Stimulated activated CD4-positive, alpha-beta T cell treated with anti-CD3 and anti-CD28 coated beads, Interleukin-2, amount 100 ng/mL, for 48 hours (primary cell): ENCODE measurements at regions not wholly inside any gene's neighbourhood (a gene's known extent, or its start where the extent isn't known, plus 50 kb on each side); places are given as distances from the start of the nearest gene placed in this dataset.
"Not testable (repeated sequence)": the region's sequence is repeated elsewhere in the genome, so short reads cannot be mapped to it uniquely, and the experiment has no call there.

ENCODE experiments used
- DNase-seq, 2 donors: peaks; one replicate each; pipeline ENCODE4 v3.0.0-alpha.2; 2020

DNA sequence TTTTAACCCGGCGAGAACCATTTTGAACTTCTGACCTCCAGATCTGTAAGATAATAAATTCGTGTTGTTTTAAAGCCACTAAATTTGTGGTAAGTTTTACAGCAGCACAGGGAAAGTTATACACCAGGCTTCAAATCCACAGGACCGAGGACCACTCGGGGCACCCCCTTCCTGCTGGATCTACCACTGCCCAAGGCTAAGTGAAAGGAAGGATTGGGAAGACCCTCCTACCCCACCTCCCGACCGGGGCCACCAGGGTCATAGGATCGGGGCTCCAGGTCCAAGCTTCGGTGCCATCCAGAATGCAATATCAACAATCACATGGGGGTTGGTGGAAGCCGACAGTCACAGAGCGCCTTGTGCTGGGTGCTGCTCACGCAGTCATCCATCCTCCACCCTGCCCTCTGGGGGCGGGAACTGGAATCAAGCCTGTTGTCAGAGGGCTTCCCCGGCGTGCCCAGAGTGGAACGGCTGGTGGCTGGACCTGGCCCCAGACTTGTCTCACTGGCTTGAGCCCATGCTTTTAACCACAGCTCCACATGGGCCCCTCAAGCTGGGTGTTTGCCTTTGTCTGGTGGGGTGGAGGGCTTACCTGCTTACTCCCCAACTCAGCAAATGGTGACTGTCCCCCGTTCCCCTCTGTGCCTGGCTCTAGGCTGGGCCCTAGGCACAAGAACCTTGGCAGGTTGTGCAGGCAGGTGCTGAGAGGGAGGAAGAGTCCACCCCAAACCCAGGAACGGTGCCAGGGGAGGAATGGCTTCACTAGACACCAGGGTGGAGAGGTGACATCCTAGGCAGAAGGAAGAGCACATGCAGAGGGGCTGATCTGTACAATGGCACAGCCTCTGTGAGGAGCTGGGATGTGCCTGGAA lies 180.3 kb upstream of the RTL1 start:
- DNase-seq: no peak

GRCh38 chr14:101084436-101084826 lies 180.9 kb upstream of the RTL1 start:
- DNase-seq: no peak

- no peak for DNase-seq
Measured at GRCh38 chr14:101086926-101087325, 183.4 kb upstream of the RTL1 start.

DNA sequence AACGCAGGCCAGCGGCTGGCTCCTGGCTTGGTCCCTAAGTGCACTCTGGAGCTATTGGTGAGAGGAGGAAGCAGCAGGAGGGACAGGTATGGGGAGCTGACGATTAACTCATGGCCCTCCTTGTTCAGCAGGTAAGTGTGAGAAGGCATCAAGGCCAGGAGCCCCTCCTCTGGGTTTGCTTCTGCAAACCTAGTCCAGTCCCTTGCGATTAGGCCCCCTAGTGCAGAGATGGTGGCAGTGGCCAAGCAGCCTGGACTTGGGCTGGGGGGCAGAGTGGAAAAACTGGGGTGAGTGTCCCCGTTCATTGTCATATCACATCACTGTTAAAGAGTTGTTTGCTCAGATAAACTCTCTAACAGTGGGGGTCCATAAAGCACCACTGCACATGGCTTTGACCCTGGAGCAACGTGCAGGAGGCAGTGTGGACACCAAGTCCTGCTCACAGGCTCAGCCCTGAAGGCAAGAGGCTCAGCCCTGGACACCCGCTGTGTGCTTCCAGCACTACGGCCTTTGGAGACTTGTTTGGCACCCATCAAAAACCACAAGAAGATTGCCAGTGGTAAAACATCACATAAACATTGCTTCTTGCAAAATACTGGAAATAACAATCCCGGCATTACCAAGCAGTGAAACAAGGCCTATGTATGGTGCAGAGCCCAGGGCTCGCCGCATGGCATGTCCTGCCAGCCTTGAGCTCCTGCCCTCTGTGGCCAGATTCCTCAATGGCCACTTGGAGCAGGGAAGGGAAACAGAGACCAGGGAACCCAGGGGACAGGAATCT lies 184.3 kb upstream of the RTL1 start:
- DNase-seq: no peak

DNA sequence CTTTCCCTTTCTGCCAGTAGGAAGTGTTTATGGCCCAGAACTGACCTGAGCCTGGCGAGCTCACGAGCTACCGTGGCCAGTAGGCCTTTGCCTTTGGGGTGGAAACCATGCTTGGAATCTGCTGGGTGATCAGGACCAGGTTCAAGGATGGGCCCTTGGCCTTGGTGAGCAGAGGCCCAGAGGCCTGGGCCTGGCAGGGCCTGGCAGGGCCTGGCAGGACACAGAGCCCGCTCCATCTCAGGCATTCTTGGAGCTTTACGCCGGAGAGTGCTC lies 184.8 kb upstream of the RTL1 start:
- DNase-seq: no peak

DNA sequence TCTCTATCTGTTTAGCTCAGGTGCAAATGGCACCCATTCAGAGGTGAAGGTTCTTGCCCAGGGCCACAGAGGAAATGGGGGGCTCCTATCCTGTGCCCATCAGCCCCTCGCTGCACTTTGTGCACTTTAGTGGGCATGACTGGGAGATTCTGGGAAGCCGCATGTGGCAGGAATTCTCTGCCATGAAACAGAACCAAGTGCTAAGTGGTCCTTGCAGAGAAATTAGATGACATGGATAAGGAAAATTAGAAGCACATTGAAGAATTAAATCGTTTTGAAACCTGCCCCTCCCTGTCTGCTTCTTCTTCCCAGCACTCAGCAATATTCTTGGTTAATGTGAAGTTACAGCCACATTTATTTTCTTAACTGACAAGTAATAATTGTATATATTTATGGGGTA lies 185.2 kb upstream of the RTL1 start:
- no peak for DNase-seq

DNA sequence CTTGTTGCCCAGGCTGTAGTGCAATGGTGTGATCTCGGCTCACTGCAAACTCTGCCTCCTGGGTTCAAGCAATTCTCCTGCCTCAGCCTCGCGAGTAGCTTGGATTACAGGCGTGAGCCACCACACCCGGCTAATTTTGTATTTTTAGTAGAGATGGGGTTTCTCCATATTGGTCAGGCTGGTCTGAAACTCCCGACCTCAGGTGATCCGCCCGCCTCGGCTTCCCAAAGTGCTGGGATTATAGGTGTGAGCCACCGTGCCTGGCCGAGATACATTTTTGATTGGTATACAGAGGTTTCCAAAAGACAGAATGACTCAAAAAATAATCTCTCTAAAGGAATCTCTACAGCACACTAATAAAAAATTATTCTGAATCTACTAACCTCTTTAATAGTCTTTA lies 187.0 kb upstream of the RTL1 start:
- DNase-seq: not testable (repeated sequence)

GRCh38 chr14:101090976-101091375 lies 187.5 kb upstream of the RTL1 start:
- DNase-seq: no peak

- DNase-seq: not testable (repeated sequence)
Measured at GRCh38 chr14:101094916-101095315, 191.4 kb upstream of the RTL1 start.

GRCh38 chr14:101096551-101096950 lies 193.0 kb upstream of the RTL1 start:
- DNase-seq: no peak

GRCh38 chr14:101097109-101097793 lies 193.7 kb upstream of the RTL1 start:
- DNase-seq: no peak

DNA sequence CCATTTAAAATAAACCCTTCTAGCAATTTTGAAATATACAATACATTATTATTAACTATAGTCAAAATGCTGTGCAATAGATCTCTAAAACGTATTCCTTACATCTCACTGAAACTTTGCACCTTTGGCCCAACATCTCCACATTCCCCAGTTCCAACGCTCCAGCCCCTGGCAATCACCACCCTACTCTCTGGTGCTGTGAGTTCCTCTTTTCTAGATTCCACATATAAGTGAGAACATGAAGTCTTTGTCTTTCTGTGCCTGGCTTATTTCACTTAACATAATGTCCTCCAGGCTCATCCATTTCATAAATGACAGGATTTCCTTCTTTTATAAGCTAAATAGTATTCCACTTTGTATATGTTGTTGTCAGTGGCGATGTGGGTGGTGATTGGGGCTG lies 194.7 kb upstream of the RTL1 start:
- no peak for DNase-seq

GRCh38 chr14:101098641-101099040 lies 195.1 kb upstream of the RTL1 start:
- DNase-seq: no peak

DNA sequence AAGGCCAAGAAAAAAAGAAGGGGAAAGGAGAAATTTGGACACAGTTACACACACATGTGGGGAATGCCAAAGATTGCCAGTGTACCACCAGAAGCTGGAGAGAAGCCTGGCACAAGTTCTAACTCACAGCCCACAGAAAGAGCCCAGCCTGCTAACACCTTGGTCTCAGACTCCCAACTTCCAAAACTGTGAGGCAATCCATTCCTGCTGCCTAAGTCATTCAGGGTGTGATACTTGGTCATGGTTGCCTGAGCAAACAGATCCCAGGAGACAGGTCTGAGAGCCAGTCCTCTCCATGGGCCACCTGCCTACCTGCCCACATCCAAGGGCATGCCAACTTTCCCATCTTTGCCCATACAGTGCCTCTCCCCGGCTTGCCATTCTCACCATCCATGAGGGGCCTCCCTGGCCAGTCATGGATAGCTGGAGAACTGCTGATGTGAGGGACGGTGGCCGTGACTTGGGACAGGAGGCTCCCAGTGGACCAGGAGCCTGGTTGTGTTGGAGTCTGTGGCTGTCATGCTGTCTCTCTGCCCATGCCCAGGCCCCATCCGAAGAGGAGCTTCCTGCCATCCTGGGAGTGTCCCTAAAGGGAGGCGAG lies 198.0 kb upstream of the RTL1 start:
- DNase-seq: no peak

DNA sequence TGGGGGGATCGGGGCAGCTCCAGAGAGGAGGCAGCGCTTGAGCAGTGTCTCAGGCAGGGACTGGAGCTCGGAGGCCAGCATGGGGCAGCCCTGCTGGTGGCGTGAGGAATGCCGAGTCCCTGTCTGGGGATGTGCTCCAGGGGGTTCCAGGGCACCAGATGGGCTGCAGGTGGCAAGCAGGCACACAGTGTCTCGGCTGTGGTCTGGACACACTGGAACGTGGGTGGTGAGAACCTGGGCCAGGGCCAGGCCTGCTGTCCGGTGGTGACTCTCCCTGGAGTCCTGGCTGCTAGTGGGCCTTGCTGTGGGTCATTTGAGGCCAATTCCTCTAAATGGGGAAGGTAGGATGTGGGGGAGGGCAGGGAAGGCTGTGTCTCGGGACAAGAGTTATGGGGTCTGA lies 199.4 kb upstream of the RTL1 start:
- no peak for DNase-seq

GRCh38 chr14:101103321-101103901 lies 199.9 kb upstream of the RTL1 start:
- no peak for DNase-seq

DNA sequence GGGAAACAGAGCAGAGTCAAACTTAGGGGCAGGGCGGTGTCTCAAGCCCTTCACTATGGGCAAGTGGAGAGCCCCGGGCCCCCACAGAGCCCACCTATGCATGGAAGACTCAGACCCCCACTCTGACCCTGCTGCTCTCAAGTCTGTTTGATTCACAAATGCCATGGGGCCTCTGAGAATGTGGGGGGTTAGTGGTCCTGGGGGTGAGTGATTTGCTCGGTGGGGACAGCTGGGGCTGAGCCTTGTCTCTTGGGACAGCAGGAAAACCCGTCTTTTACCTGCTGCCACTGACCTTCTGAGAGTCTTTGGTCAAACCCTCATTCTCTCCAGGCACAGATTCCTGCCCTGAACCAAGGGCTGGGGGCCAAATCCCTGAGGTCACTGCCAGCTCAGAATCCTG lies 201.0 kb upstream of the RTL1 start:
- no peak for DNase-seq

DNA sequence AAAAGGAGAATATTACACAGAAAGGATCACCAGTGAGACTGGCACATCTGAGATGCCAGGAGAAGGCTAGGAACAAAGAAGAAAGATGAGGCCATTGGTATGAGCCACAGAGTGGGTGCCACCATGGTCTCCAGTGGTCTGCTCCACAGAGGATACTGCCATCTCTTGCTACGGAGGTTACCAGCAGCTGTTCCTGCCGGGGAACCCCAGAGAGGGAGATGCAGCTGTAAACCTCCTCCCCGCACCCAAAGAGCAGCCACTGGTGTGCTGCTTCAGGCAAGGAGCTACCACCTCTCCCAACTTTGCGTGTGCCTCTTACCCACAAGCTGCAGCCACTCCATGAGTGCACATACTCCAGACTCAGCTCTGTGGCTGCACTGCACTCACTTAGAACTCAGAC lies 201.5 kb upstream of the RTL1 start:
- DNase-seq: no peak

DNA sequence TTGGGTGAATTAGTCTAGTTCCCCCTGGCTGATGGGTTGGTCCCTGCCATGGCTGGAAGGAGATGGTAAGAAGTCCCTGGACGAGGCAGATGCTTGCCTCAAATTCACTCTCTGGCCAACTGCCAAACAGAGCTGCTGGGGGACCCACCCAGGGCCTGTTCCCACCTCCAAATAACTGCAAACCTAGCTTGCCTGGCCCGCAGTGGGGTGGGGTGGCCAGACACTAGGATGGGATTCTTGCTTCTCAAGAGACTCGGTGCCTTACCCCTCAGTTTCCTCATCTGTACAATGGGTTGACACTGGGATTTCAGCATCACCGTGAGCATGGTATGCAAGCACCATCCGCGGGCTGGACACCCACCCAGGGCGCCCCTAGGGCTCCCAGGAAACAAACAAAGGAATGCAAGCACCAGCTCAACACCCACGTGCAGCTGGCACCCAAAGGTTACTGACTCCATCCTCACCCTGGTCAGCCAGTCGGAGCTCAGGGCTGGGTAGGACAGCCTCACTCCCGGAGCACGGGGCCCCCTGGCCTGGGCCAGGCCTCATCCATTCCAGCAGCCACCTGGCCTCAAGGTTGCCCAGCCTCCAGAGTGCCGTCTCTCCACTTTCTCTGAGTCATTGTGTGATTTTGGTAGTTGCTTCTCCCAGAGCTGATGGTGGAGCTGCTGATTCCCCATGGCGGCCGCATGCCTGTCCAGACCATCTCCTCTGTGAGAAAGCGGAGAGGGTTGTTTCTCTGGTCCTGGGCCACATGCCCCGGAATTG lies 205.2 kb upstream of the RTL1 start:
- no peak for DNase-seq

- DNase-seq: no peak
Measured at GRCh38 chr14:101109347-101109638, 205.8 kb upstream of the RTL1 start.

DNA sequence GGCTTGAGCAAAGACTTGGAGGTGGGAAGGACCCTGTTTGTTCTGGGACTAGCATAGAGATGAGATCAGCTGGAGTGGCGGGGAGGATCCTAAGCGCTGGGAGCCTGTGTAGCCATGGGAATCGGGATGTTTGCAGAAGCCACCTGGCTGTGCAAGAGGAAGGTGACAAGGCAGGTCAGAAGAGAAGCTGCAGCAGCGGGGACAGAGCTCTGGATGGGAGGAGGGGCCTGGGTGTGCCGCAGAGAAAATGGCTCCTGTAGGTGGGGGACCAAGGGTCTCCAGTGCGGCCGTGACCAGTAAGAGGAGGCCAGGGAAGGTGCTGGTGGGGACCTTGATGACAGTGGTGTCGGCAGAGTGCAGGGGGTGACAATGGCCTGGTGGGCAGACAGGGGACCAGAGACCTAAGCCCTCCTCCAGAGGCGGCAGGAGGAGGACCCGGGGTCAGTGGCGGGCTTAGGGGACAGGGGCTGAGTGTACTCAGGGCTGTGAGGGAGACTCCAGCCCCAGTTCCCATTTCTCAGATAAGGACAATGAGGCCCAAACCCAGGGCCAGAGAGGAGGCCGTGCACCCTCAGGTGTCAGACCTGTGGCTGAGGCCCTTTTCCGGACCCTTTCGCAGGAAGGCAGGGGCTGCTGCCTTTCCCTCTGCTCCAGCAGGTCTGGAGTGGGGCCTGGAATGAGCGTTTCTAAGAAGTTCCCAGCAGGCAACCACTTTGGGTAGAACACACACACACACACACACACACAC lies 206.6 kb upstream of the RTL1 start:
- DNase-seq: no peak
